ENCODE measurements at regions not wholly inside any gene's neighbourhood (a gene's known extent, or its start where the extent isn't known, plus 50 kb on each side); places are given as distances from the start of the nearest gene placed in this dataset.

- TF ChIP-seq CTCF (IDR thresholded peaks at IDR 0.05) (no peak), ZFX (IDR thresholded peaks at IDR 0.05; ENCODE audit: borderline replicate concordance) (no peak)
Observed at GRCh38 chr7:98521089-98521692, 95.9 kb upstream of the NPTX2 start.

All from 22Rv1 (cell line).